RWPE2 (cell line): ENCODE measurements at regions not wholly inside any gene's neighbourhood (a gene's known extent, or its start where the extent isn't known, plus 50 kb on each side); places are given as distances from the start of the nearest gene placed in this dataset.

ENCODE experiments used
- ATAC-seq: fragments of 200-7000 bp; cut with Tn5 transposase; 3 replicates; pipeline ENCODE4 v1.9.1; 2021; ENCODE audit warnings: low read depth
- DNase-seq: peaks from one replicate; pipeline ENCODE4 v3.0.0-alpha.2; 2020; ENCODE audit warnings: low spot score
- H3K27ac ChIP-seq: fragments of 450-650 bp; 2 replicates; pipeline ENCODE4 v1.5.1; 2017; ENCODE audit warnings: mild to moderate bottlenecking; ENCODE audit not compliant: poor library complexity, severe bottlenecking
- H3K27me3 ChIP-seq: fragments of 250-450 bp; sonication (Bioruptor Pico); 2 replicates; pipeline ENCODE4 v1.5.1; 2021; ENCODE audit warnings: mild to moderate bottlenecking, moderate library complexity; ENCODE audit not compliant: insufficient read depth, poor library complexity, severe bottlenecking
- H3K36me3 ChIP-seq: fragments of 250-450 bp; sonication (Bioruptor Pico); 2 replicates; pipeline ENCODE4 v1.5.1; 2020; ENCODE audit warnings: low read depth, mild to moderate bottlenecking, moderate library complexity
- H3K4me1 ChIP-seq: fragments of 250-450 bp; sonication (Bioruptor Pico); 2 replicates; pipeline ENCODE4 v1.5.1; 2021; ENCODE audit warnings: mild to moderate bottlenecking, moderate library complexity; ENCODE audit not compliant: insufficient read depth, poor library complexity, severe bottlenecking
- H3K4me3 ChIP-seq: fragments of 250-450 bp; sonication (Bioruptor Pico); 2 replicates; pipeline ENCODE4 v1.5.1; 2021; ENCODE audit warnings: mild to moderate bottlenecking, moderate library complexity; ENCODE audit not compliant: severe bottlenecking
- H3K9me3 ChIP-seq: fragments of 250-450 bp; sonication (Bioruptor Pico); 2 replicates; pipeline ENCODE4 v1.5.1; 2021; ENCODE audit warnings: mild to moderate bottlenecking, moderate library complexity; ENCODE audit not compliant: severe bottlenecking
- TF ChIP-seq, protein P1 (sequence below): fragments of 450-650 bp; IDR thresholded peaks from one replicate; pipeline ENCODE4 v1.5.1; 2017; ENCODE audit warnings: mild to moderate bottlenecking, moderate library complexity; ENCODE audit not compliant: poor library complexity, severe bottlenecking

DNA sequence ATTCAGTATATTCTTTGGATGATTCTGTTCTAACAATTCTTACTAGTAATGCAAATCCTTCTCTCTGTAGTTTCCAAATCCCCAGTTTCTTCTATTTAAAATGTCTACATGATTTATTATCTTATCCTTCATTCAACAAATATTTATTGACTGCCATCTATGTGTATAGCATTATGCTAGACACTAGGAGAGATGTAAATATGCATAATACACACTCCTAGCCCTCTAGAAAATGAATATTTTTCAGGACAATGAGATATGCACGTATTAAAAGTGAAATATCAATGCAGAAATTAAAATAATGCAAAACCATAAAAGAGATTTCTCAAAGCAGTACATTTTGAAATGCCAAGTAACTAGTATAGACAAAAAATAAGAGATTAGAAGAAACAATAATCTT is 293.5 kb upstream of the CNR1 start:
- no peaks in the 10 kb centered on the region for H3K9me3 ChIP-seq
- ATAC-seq = no peak
- no peaks in the 10 kb centered on the region for H3K36me3 ChIP-seq
- H3K4me3 ChIP-seq = no peak overlapping the region
- H3K27me3 ChIP-seq = peaks cover 10% of the 10 kb centered on the region
- DNase-seq = no peak
- H3K27ac ChIP-seq = no peak overlapping the region
- H3K4me1 ChIP-seq = no peaks in the 10 kb centered on the region
- TF ChIP-seq, protein P1, sequence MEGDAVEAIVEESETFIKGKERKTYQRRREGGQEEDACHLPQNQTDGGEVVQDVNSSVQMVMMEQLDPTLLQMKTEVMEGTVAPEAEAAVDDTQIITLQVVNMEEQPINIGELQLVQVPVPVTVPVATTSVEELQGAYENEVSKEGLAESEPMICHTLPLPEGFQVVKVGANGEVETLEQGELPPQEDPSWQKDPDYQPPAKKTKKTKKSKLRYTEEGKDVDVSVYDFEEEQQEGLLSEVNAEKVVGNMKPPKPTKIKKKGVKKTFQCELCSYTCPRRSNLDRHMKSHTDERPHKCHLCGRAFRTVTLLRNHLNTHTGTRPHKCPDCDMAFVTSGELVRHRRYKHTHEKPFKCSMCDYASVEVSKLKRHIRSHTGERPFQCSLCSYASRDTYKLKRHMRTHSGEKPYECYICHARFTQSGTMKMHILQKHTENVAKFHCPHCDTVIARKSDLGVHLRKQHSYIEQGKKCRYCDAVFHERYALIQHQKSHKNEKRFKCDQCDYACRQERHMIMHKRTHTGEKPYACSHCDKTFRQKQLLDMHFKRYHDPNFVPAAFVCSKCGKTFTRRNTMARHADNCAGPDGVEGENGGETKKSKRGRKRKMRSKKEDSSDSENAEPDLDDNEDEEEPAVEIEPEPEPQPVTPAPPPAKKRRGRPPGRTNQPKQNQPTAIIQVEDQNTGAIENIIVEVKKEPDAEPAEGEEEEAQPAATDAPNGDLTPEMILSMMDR = no peak

DNA sequence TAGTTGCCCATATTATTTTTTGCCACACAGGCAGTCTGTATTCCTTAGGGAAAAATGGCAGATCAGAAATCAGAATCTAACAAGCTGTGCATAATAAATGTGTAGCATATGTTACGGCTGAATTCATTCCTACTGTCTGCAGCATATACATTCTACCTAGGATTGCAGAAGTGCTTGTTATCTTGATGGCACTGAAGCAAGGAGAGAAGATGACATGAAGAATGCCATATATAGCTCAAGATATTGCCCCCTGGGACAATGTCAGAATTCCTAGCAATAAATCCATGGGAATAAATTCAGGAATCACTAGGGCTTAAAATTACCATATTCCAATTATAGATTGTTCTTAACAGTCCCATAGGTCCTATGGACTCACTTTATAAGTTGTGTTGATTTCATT is 293.0 kb upstream of the CNR1 start:
- no peak for ATAC-seq
- TF ChIP-seq, protein P1 = no peak
- H3K27me3 ChIP-seq = peaks cover 10% of the 10 kb centered on the region
- H3K36me3 ChIP-seq = no peaks in the 10 kb centered on the region
- H3K9me3 ChIP-seq = no peaks in the 10 kb centered on the region
- H3K4me3 ChIP-seq = no peak overlapping the region
- no peaks in the 10 kb centered on the region for H3K4me1 ChIP-seq
- no peak overlapping the region for H3K27ac ChIP-seq
- no peak for DNase-seq

DNA sequence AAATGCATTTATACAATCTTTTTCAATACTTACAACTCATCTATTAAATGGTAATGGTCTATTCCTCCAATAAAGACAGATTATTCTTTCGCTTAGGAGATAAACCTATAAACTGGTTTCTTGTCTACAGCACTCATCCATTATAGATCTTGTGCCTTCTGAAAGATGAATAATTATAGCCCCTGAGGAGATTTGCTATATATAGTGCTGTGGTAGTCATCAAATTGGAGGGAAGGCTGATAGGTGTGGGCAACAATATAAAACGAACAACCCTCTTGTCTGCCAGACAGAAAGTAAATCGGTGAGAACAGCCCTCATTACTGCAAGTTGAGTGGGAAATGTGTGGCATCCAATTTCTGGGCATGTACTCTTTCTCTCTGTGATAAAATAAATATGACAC is 292.5 kb upstream of the CNR1 start:
- no peaks in the 10 kb centered on the region for H3K36me3 ChIP-seq
- H3K9me3 ChIP-seq = no peaks in the 10 kb centered on the region
- no peaks in the 10 kb centered on the region for H3K4me1 ChIP-seq
- no peak overlapping the region for H3K4me3 ChIP-seq
- DNase-seq (no peak), ATAC-seq (no peak)
- H3K27me3 ChIP-seq = peaks cover 10% of the 10 kb centered on the region
- TF ChIP-seq, protein P1 = no peak
- no peak overlapping the region for H3K27ac ChIP-seq

DNA sequence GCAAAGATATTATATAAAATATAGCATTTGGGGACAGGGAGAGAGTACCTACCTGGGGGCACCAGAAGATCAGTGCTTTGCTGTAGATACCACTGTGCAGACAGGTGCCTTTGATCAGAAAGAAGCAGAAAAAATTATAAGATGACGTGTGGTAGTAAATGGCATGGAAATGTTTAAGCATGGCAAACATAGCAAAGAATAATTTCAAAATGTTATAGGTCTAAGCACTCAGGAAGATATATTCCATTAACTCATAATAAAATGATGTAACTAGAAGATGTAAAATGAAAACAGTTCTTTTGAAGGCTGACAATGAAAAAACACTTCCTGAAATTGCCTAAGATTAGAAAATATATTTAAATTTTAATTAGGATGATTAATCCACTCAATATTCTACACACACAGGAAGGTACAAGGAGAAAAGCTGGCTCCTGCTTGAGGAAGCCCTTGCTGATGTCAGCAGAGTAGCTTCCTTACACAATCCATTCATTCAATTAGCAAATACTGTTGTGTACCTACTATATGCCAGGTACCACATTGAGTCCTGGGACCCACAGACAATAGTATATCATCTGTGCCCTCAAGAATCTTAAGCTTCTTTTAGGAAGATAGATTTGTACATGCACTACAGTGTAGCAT is 290.2 kb upstream of the CNR1 start:
- DNase-seq (no peak), ATAC-seq (no peak)
- TF ChIP-seq, protein P1 = no peak
- Histone ChIP-seq H3K27me3 (peaks cover 6% of the 10 kb centered on the region), H3K27ac (no peak overlapping the region), H3K4me3 (no peak overlapping the region), H3K9me3 (no peaks in the 10 kb centered on the region), H3K4me1 (no peaks in the 10 kb centered on the region), H3K36me3 (no peaks in the 10 kb centered on the region)

DNA sequence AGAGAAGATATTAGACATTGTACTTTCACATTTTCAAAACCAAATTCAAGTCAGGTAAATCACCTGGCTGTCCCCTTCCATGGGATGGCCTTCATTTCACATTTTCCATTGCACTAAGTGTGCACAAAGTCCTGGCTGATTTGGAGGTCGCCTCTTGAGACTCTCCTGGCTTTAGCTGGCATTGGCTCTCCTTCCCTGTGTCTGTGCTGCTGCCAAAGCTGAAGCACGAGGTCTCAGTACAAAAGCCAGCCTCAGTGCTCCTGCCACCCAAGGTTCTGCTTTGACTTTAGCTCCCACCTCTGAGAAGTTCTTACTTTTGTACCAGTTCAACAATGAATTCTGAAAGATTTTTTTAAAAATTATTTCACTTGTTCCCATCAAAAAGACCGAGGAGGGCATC is 289.2 kb upstream of the CNR1 start:
- TF ChIP-seq, protein P1 = no peak
- ATAC-seq (no peak), DNase-seq (no peak)
- Histone ChIP-seq H3K27ac (no peak overlapping the region), H3K4me3 (no peak overlapping the region), H3K4me1 (no peaks in the 10 kb centered on the region), H3K9me3 (no peaks in the 10 kb centered on the region), H3K27me3 (peaks cover 4% of the 10 kb centered on the region), H3K36me3 (no peaks in the 10 kb centered on the region)
